H1 (cell line): ENCODE measurements at regions not wholly inside any gene's neighbourhood (a gene's known extent, or its start where the extent isn't known, plus 50 kb on each side); places are given as distances from the start of the nearest gene placed in this dataset.

Source experiments
- EP300 ChIP-seq, 2 experiments: IDR thresholded peaks; 1 replicate in 1 of 2; 2 replicates in 1 of 2; pipeline ENCODE4 v1.6.1; 2011 to 2012; ENCODE audit warnings: low read depth in 2 of 2, low read length in 2 of 2, mild to moderate bottlenecking in 2 of 2, borderline replicate concordance in 1 of 2, inconsistent platforms in 1 of 2, moderate library complexity in 1 of 2
- HDAC6 ChIP-seq: IDR thresholded peaks from one replicate; pipeline ENCODE4 v1.7.1; 2012; ENCODE audit warnings: low read depth, mild to moderate bottlenecking, inconsistent platforms, low read length, moderate library complexity
- RAD21 ChIP-seq, 2 experiments: IDR thresholded peaks in 1 of 2; conservative IDR thresholded peaks in 1 of 2; 2 replicates each; pipeline ENCODE4 v1.6.1; 2011; ENCODE audit warnings: low read depth in 2 of 2, low read length in 2 of 2, improper control_type of control experiment in 1 of 2, inconsistent platforms in 1 of 2, mild to moderate bottlenecking in 1 of 2, moderate library complexity in 1 of 2
- SIX5 ChIP-seq: IDR thresholded peaks from 2 replicates; pipeline ENCODE4 v1.6.1; 2011; ENCODE audit warnings: mild to moderate bottlenecking, low read depth, low read length
- TF ChIP-seq, protein P1 (sequence below): fragments of 300-600 bp; sonication (generic); IDR thresholded peaks from 2 replicates; pipeline ENCODE4 v1.7.1; 2012; ENCODE audit warnings: low read length, moderate library complexity, mild to moderate bottlenecking, inconsistent platforms; ENCODE audit not compliant: insufficient replicate concordance

- TF ChIP-seq, protein P1, sequence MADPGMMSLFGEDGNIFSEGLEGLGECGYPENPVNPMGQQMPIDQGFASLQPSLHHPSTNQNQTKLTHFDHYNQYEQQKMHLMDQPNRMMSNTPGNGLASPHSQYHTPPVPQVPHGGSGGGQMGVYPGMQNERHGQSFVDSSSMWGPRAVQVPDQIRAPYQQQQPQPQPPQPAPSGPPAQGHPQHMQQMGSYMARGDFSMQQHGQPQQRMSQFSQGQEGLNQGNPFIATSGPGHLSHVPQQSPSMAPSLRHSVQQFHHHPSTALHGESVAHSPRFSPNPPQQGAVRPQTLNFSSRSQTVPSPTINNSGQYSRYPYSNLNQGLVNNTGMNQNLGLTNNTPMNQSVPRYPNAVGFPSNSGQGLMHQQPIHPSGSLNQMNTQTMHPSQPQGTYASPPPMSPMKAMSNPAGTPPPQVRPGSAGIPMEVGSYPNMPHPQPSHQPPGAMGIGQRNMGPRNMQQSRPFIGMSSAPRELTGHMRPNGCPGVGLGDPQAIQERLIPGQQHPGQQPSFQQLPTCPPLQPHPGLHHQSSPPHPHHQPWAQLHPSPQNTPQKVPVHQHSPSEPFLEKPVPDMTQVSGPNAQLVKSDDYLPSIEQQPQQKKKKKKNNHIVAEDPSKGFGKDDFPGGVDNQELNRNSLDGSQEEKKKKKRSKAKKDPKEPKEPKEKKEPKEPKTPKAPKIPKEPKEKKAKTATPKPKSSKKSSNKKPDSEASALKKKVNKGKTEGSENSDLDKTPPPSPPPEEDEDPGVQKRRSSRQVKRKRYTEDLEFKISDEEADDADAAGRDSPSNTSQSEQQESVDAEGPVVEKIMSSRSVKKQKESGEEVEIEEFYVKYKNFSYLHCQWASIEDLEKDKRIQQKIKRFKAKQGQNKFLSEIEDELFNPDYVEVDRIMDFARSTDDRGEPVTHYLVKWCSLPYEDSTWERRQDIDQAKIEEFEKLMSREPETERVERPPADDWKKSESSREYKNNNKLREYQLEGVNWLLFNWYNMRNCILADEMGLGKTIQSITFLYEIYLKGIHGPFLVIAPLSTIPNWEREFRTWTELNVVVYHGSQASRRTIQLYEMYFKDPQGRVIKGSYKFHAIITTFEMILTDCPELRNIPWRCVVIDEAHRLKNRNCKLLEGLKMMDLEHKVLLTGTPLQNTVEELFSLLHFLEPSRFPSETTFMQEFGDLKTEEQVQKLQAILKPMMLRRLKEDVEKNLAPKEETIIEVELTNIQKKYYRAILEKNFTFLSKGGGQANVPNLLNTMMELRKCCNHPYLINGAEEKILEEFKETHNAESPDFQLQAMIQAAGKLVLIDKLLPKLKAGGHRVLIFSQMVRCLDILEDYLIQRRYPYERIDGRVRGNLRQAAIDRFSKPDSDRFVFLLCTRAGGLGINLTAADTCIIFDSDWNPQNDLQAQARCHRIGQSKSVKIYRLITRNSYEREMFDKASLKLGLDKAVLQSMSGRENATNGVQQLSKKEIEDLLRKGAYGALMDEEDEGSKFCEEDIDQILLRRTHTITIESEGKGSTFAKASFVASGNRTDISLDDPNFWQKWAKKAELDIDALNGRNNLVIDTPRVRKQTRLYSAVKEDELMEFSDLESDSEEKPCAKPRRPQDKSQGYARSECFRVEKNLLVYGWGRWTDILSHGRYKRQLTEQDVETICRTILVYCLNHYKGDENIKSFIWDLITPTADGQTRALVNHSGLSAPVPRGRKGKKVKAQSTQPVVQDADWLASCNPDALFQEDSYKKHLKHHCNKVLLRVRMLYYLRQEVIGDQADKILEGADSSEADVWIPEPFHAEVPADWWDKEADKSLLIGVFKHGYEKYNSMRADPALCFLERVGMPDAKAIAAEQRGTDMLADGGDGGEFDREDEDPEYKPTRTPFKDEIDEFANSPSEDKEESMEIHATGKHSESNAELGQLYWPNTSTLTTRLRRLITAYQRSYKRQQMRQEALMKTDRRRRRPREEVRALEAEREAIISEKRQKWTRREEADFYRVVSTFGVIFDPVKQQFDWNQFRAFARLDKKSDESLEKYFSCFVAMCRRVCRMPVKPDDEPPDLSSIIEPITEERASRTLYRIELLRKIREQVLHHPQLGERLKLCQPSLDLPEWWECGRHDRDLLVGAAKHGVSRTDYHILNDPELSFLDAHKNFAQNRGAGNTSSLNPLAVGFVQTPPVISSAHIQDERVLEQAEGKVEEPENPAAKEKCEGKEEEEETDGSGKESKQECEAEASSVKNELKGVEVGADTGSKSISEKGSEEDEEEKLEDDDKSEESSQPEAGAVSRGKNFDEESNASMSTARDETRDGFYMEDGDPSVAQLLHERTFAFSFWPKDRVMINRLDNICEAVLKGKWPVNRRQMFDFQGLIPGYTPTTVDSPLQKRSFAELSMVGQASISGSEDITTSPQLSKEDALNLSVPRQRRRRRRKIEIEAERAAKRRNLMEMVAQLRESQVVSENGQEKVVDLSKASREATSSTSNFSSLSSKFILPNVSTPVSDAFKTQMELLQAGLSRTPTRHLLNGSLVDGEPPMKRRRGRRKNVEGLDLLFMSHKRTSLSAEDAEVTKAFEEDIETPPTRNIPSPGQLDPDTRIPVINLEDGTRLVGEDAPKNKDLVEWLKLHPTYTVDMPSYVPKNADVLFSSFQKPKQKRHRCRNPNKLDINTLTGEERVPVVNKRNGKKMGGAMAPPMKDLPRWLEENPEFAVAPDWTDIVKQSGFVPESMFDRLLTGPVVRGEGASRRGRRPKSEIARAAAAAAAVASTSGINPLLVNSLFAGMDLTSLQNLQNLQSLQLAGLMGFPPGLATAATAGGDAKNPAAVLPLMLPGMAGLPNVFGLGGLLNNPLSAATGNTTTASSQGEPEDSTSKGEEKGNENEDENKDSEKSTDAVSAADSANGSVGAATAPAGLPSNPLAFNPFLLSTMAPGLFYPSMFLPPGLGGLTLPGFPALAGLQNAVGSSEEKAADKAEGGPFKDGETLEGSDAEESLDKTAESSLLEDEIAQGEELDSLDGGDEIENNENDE = no peak
- no peak for TF ChIP-seq HDAC6
- TF ChIP-seq EP300 (IDR thresholded peaks at IDR 0.05; ENCODE audit: borderline replicate concordance in 1 of 2, low read depth in 2 of 2, low read length in 2 of 2) = no peak
- no peak for TF ChIP-seq RAD21 (IDR thresholded peaks at IDR 0.05 in 1 of 2, conservative IDR thresholded peaks at IDR 0.05 in 1 of 2; ENCODE audit: low read depth in 2 of 2, low read length in 2 of 2)
- TF ChIP-seq SIX5 = no peak
- TF ChIP-seq, all 59 proteins: peak for 0
Measured at GRCh38 chr1:177784936-177785335, 184.9 kb downstream of the SEC16B start (continued).
